Activated naive CD4-positive, alpha-beta T cell treated with anti-CD3 and anti-CD28 coated beads for 36 hours (primary cell): ENCODE measurements at regions not wholly inside any gene's neighbourhood (a gene's known extent, or its start where the extent isn't known, plus 50 kb on each side); places are given as distances from the start of the nearest gene placed in this dataset.
"Not testable (repeated sequence)": the region's sequence is repeated elsewhere in the genome, so short reads cannot be mapped to it uniquely, and the experiment has no call there.

Source experiments
- CTCF ChIA-PET: fragments of 350-600 bp; sonication (Branson Sonifier 250); formaldehyde crosslinking; loops from one replicate; lab custom pipeline; 2021; ENCODE audit warnings: antibody characterized with exemption; lab: Charles Lee
- DNase-seq: peaks from one replicate; pipeline ENCODE4 v3.0.0-alpha.2; 2020
- H3K27ac Mint-ChIP-seq: one replicate; pipeline ENCODE4 v1.8.0; 2021; ENCODE audit warnings: mild to moderate bottlenecking, mixed read lengths
- H3K27me3 Mint-ChIP-seq: one replicate; pipeline ENCODE4 v1.8.0; 2021; ENCODE audit warnings: low read depth, mixed read lengths
- H3K36me3 Mint-ChIP-seq: one replicate; pipeline ENCODE4 v1.8.0; 2021; ENCODE audit warnings: low read depth, mixed read lengths
- H3K4me1 Mint-ChIP-seq: one replicate; pipeline ENCODE4 v1.8.0; 2021; ENCODE audit warnings: low read depth, mixed read lengths
- H3K4me3 Mint-ChIP-seq: one replicate; pipeline ENCODE4 v1.8.0; 2021; ENCODE audit warnings: mild to moderate bottlenecking, moderate library complexity, mixed read lengths
- H3K9me3 Mint-ChIP-seq: one replicate; pipeline ENCODE4 v1.8.0; 2021; ENCODE audit warnings: mixed read lengths
- intact Hi-C: fragments of 100-400 bp; cut with micrococcal nuclease; formaldehyde crosslinking; loops from one replicate; pipeline ENCODE4 v1.15.1; 2023

GRCh38 chr11:57871231-57871630 lies 109.6 kb downstream of the CTNND1 start:
- Mint-ChIP-seq H3K36me3 (no peaks in the 10 kb centered on the region), H3K4me3 (no peak overlapping the region), H3K27me3 (no peaks in the 10 kb centered on the region), H3K4me1 (peaks cover 2% of the 10 kb centered on the region), H3K9me3 (no peaks in the 10 kb centered on the region), H3K27ac (no peak overlapping the region)
- intact Hi-C loops = no loop called here
- CTCF ChIA-PET = no interaction called here
- no peak for DNase-seq

DNA sequence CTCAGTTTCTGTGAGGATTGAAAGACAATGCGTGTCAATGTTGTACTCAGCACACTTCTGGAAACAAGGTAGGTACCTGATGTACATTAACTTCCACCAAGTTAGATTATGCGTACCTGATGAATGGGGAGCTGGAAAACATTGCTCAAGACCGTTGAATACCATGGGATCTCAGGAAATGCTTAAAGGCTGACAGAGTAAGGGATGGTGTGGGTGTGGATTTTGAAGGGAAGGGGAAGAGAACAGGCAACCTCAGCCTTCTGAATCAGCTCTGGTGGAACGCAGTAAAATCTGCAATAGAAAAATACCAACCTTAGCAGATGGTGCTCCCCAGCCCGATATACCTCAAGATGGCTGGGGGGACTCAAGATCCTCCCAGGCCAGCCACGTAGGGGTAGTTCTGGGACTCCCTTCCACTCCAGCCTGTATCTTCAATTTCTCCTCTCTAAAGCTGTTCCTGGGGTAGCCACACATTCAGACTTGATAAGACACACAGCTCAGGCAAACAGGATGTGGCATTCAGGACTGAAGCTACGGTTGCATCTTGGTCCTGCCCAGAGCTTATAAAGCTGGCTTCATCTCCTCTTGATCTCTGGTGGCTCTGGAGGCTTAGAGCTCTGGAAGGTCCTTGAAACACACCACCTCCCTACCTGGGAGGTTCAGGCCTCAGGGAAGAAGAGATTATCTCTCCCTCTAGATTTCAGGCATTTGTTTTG lies 111.8 kb downstream of the CTNND1 start:
- CTCF ChIA-PET = interaction anchor here (0.9 kb wide), 1 partner anchor 45 kb away, joined by 3 read pairs; no protein-coding TSS in a partner anchor
- Mint-ChIP-seq H3K4me1 (peaks cover 2% of the 10 kb centered on the region), H3K27me3 (no peaks in the 10 kb centered on the region), H3K36me3 (no peaks in the 10 kb centered on the region), H3K9me3 (no peaks in the 10 kb centered on the region), H3K27ac (no peak overlapping the region), H3K4me3 (no peak overlapping the region)
- DNase-seq = no peak
- intact Hi-C loops = no loop called here

- Mint-ChIP-seq H3K4me3 (no peak overlapping the region), H3K9me3 (no peaks in the 10 kb centered on the region), H3K4me1 (peaks cover 2% of the 10 kb centered on the region), H3K27me3 (no peaks in the 10 kb centered on the region), H3K36me3 (no peaks in the 10 kb centered on the region), H3K27ac (no peak overlapping the region)
- CTCF ChIA-PET = no interaction called here
- intact Hi-C loops = no loop called here
- DNase-seq = no peak
Measured at GRCh38 chr11:57874981-57875380, 113.4 kb downstream of the CTNND1 start.

GRCh38 chr11:57881647-57882046 lies 120.0 kb downstream of the CTNND1 start:
- Mint-ChIP-seq H3K36me3 (no peaks in the 10 kb centered on the region), H3K4me3 (no peak overlapping the region), H3K27me3 (peaks cover 3% of the 10 kb centered on the region), H3K9me3 (no peaks in the 10 kb centered on the region), H3K4me1 (peaks cover 3% of the 10 kb centered on the region), H3K27ac (no peak overlapping the region)
- intact Hi-C loops = no loop called here
- DNase-seq = no peak
- CTCF ChIA-PET = no interaction called here

- CTCF ChIA-PET = no interaction called here
- peaks cover 3% of the 10 kb centered on the region for H3K27me3 Mint-ChIP-seq
Measured at GRCh38 chr11:57883630-57884029, 122.0 kb downstream of the CTNND1 start.

GRCh38 chr11:57885298-57886050 lies 123.9 kb downstream of the CTNND1 start:
- Mint-ChIP-seq H3K9me3 (no peaks in the 10 kb centered on the region), H3K4me1 (peaks cover 3% of the 10 kb centered on the region), H3K27ac (no peak overlapping the region), H3K4me3 (no peak overlapping the region), H3K36me3 (no peaks in the 10 kb centered on the region), H3K27me3 (peaks cover 3% of the 10 kb centered on the region)
- peak; percentile 47 for DNase-seq
- CTCF ChIA-PET = interaction anchor here (0.7 kb wide), 1 partner anchor 1072 kb away, joined by 3 read pairs; no protein-coding TSS in a partner anchor
- intact Hi-C loops = no loop called here

More at GRCh38 chr11:57883630-57884029, 122.0 kb downstream of the CTNND1 start:
- Mint-ChIP-seq H3K36me3 (no peaks in the 10 kb centered on the region), H3K9me3 (no peaks in the 10 kb centered on the region), H3K27ac (no peak overlapping the region), H3K4me1 (peaks cover 3% of the 10 kb centered on the region), H3K4me3 (no peak overlapping the region)
- intact Hi-C loops = no loop called here
- no peak for DNase-seq

- Mint-ChIP-seq H3K4me3 (no peak overlapping the region), H3K4me1 (peaks cover 2% of the 10 kb centered on the region), H3K27me3 (peaks cover 5% of the 10 kb centered on the region), H3K36me3 (no peaks in the 10 kb centered on the region), H3K9me3 (peaks cover 2% of the 10 kb centered on the region), H3K27ac (no peak overlapping the region)
- CTCF ChIA-PET = no interaction called here
- intact Hi-C loops = no loop called here
- DNase-seq = no peak
Measured at GRCh38 chr11:57888386-57888785, 126.8 kb downstream of the CTNND1 start.

DNA sequence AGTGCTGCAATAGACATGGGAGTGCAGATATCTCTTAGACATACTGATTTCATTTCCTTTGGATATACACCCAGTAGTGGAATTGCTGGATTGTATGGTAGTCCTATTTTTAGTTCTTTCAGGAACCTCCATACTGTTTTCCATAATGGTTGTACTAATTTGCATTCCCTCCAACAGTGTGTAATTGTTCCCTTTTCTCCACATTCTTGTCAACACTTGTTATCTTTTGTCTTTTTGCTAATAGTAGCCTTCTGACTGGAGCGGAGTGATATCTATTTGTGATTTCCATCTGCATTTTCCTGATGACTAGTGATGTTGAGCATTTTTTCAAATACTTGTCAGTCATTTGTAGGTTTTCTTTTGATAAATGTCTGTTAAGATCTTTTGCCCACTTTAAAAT lies 128.9 kb downstream of the CTNND1 start:
- H3K4me3 Mint-ChIP-seq = no peak overlapping the region
- H3K27me3 Mint-ChIP-seq = peaks cover 3% of the 10 kb centered on the region
- DNase-seq = no peak
- H3K36me3 Mint-ChIP-seq = peaks cover 2% of the 10 kb centered on the region
- intact Hi-C loops = no loop called here
- H3K4me1 Mint-ChIP-seq = peaks cover 2% of the 10 kb centered on the region
- CTCF ChIA-PET = no interaction called here
- peaks cover 6% of the 10 kb centered on the region for H3K9me3 Mint-ChIP-seq
- H3K27ac Mint-ChIP-seq = no peak overlapping the region

- CTCF ChIA-PET, intact Hi-C loops: not testable (repeated sequence)
Measured at GRCh38 chr11:57893200-57893599, 130.5 kb upstream of the OR9Q1 start.

GRCh38 chr11:57896361-57897145 lies 127.1 kb upstream of the OR9Q1 start:
- no peak for DNase-seq
- Mint-ChIP-seq H3K9me3 (peaks cover 6% of the 10 kb centered on the region), H3K27ac (no peak overlapping the region), H3K36me3 (peaks cover 2% of the 10 kb centered on the region), H3K4me3 (no peak overlapping the region), H3K4me1 (peaks cover 2% of the 10 kb centered on the region), H3K27me3 (peaks cover 12% of the 10 kb centered on the region)
- intact Hi-C loops = no loop called here
- CTCF ChIA-PET = no interaction called here

More at GRCh38 chr11:57893200-57893599, 130.5 kb upstream of the OR9Q1 start:
- not testable (repeated sequence) for H3K4me1 Mint-ChIP-seq, H3K36me3 Mint-ChIP-seq, H3K27me3 Mint-ChIP-seq, DNase-seq, H3K9me3 Mint-ChIP-seq, H3K4me3 Mint-ChIP-seq
- H3K27ac Mint-ChIP-seq = peak overlapping the region; percentile 27

- intact Hi-C loops = no loop called here
- no peak for DNase-seq
- Mint-ChIP-seq H3K4me1 (peaks cover 5% of the 10 kb centered on the region), H3K9me3 (peaks cover 4% of the 10 kb centered on the region), H3K36me3 (peaks cover 2% of the 10 kb centered on the region), H3K27me3 (peaks cover 9% of the 10 kb centered on the region), H3K4me3 (no peak overlapping the region), H3K27ac (no peak overlapping the region)
- CTCF ChIA-PET = no interaction called here
Measured at GRCh38 chr11:57899378-57899777, 124.3 kb upstream of the OR9Q1 start.

GRCh38 chr11:57900320-57900719 lies 123.4 kb upstream of the OR9Q1 start:
- Mint-ChIP-seq H3K4me1 (peaks cover 5% of the 10 kb centered on the region), H3K27ac (no peak overlapping the region), H3K9me3 (no peaks in the 10 kb centered on the region), H3K4me3 (no peak overlapping the region), H3K36me3 (no peaks in the 10 kb centered on the region), H3K27me3 (peaks cover 9% of the 10 kb centered on the region)
- CTCF ChIA-PET = no interaction called here
- DNase-seq = no peak
- intact Hi-C loops = no loop called here
